GM12878 (cell line): ENCODE measurements at regions not wholly inside any gene's neighbourhood (a gene's known extent, or its start where the extent isn't known, plus 50 kb on each side); places are given as distances from the start of the nearest gene placed in this dataset.

ENCODE experiments used
- ATAC-seq: fragments of 200-7000 bp; cut with Tn5 transposase; 3 replicates; pipeline ENCODE4 v1.9.1; 2020; ENCODE audit warnings: mild to moderate bottlenecking, moderate library complexity
- BruUV-seq: library from RNA; stranded (reverse); fragments of 400-500 nt; replicated peaks from 2 replicates; lab custom pipeline; 2021; lab: Mats Ljungman, UMichigan
- CTCF ChIA-PET: fragments of 300-600 bp; sonication (Branson Sonifier 250); formaldehyde crosslinking; extraction: SDS; loops from one replicate; lab custom pipeline; 2021; ENCODE audit warnings: inconsistent platforms; lab: Yijun Ruan, JAX
- POLR2A ChIA-PET: fragments of 350-600 bp; formaldehyde crosslinking; extraction: SDS; loops from one replicate; lab custom pipeline; 2021; ENCODE audit warnings: inconsistent platforms; lab: Charles Lee
- RAD21 ChIA-PET: fragments of 300-600 bp; sonication (Branson Sonifier 250); formaldehyde crosslinking; loops from one replicate; lab custom pipeline; 2023; ENCODE audit warnings: antibody characterized with exemption; ENCODE audit not compliant: unreplicated experiment; lab: Charles Lee
- SMC1A ChIA-PET: fragments of 300-600 bp; sonication (Branson Sonifier 250); formaldehyde crosslinking; loops from one replicate; lab custom pipeline; 2023; ENCODE audit not compliant: unreplicated experiment, uncharacterized antibody; lab: Charles Lee
- DNase-seq: peaks from one replicate; pipeline ENCODE4 v3.0.0-alpha.2; 2011; ENCODE audit warnings: low read depth, low spot score
- FAIRE-seq: peaks from 3 replicates; lab custom pipeline; 2011; peaks lifted over from hg19 to GRCh38; lab: Jason Lieb, UNC
- H2AFZ ChIP-seq: 2 replicates; pipeline ENCODE4 v1.6.0; 2011; ENCODE audit warnings: low read depth, low read length, control low read depth; ENCODE audit not compliant: control insufficient read depth
- H3K27ac ChIP-seq: 2 replicates; pipeline ENCODE4 v1.5.1; 2011; ENCODE audit warnings: control low read depth; ENCODE audit not compliant: control insufficient read depth, insufficient read depth
- H3K27me3 ChIP-seq, 2 experiments: replicated peaks in 1 of 2; 2 replicates each; pipeline versions ENCODE4 v1.6.0 to v1.6.1; 2011; ENCODE audit warnings: low read length in 1 of 2; ENCODE audit not compliant: control insufficient read depth in 2 of 2, insufficient read depth in 2 of 2
- H3K36me3 ChIP-seq, 2 experiments: 2 replicates each; pipeline ENCODE4 v1.5.1; 2011; ENCODE audit warnings: low read length in 1 of 2; ENCODE audit not compliant: control insufficient read depth in 2 of 2, insufficient read depth in 2 of 2
- H3K4me1 ChIP-seq: 2 replicates; pipeline ENCODE4 v1.6.1; 2011; ENCODE audit warnings: mild to moderate bottlenecking, low read length, moderate library complexity, mixed read lengths; ENCODE audit not compliant: control insufficient read depth, insufficient read depth
- H3K4me2 ChIP-seq: 2 replicates; pipeline ENCODE4 v1.6.0; 2011; ENCODE audit warnings: control low read depth; ENCODE audit not compliant: control insufficient read depth, insufficient read depth
- H3K4me3 ChIP-seq: fragments of 200-600 bp; sonication (generic); 2 replicates; pipeline ENCODE4 v1.5.1; 2016
- H3K79me2 ChIP-seq: 2 replicates; pipeline ENCODE4 v1.6.0; 2011; ENCODE audit warnings: low read length; ENCODE audit not compliant: control insufficient read depth, insufficient read depth
- H3K9ac ChIP-seq: 2 replicates; pipeline ENCODE4 v1.8.0; 2011; ENCODE audit warnings: low read length, control low read depth, mixed read lengths; ENCODE audit not compliant: control insufficient read depth, insufficient read depth
- H3K9me3 ChIP-seq: replicated peaks from 3 replicates; pipeline ENCODE4 v1.5.1; 2011; ENCODE audit warnings: mild to moderate bottlenecking, low read length; ENCODE audit not compliant: control insufficient read depth, insufficient read depth
- H4K20me1 ChIP-seq: 2 replicates; pipeline ENCODE4 v1.6.0; 2011; ENCODE audit not compliant: control insufficient read depth, insufficient read depth
- ATF2 ChIP-seq: IDR thresholded peaks from 2 replicates; pipeline ENCODE4 v1.6.1; 2012; ENCODE audit warnings: low read length, inconsistent platforms
- BHLHE40 ChIP-seq, 2 experiments: fragments of 450-650 bp in 1 of 2; IDR thresholded peaks; 2 replicates each; pipeline ENCODE4 v1.6.1; 2011 to 2017; ENCODE audit warnings: low read depth in 2 of 2, borderline replicate concordance in 1 of 2, improper control_type of control experiment in 1 of 2, low read length in 1 of 2, mild to moderate bottlenecking in 1 of 2
- EP300 ChIP-seq, 2 experiments: fragments of 150-350 bp in 1 of 2; IDR thresholded peaks; 2 replicates each; pipeline ENCODE4 v1.6.1; 2011 to 2012; ENCODE audit warnings: low read depth in 2 of 2, low read length in 2 of 2, borderline replicate concordance in 1 of 2, improper control_type of control experiment in 1 of 2, inconsistent platforms in 1 of 2; ENCODE audit not compliant: control insufficient read depth in 1 of 2
- JUND ChIP-seq: IDR thresholded peaks from 2 replicates; pipeline ENCODE4 v1.6.1; 2012; ENCODE audit warnings: low read depth, mild to moderate bottlenecking, low read length, improper control_type of control experiment, moderate library complexity
- KAT2A ChIP-seq: conservative IDR thresholded peaks from 2 replicates; pipeline ENCODE4 v1.6.1; 2011; ENCODE audit warnings: low read depth, low read length; ENCODE audit not compliant: control insufficient read depth
- KDM1A ChIP-seq: fragments of 200-600 bp; sonication (generic); IDR thresholded peaks from 2 replicates; pipeline ENCODE4 v1.6.1; 2016; ENCODE audit warnings: borderline replicate concordance
- MLLT1 ChIP-seq: fragments of 450-650 bp; IDR thresholded peaks from 2 replicates; pipeline ENCODE4 v1.6.1; 2016; ENCODE audit warnings: mild to moderate bottlenecking
- NBN ChIP-seq: fragments of 450-650 bp; IDR thresholded peaks from 2 replicates; pipeline ENCODE4 v1.6.1; 2016
- PAX8 ChIP-seq: fragments of 450-650 bp; IDR thresholded peaks from 2 replicates; pipeline ENCODE4 v1.6.1; 2017; ENCODE audit warnings: mild to moderate bottlenecking, moderate library complexity
- POLR2A ChIP-seq: IDR thresholded peaks from 2 replicates; pipeline ENCODE4 v1.6.1; 2011; ENCODE audit warnings: low read depth, mild to moderate bottlenecking, low read length
- RBBP5 ChIP-seq: fragments of 200-600 bp; sonication (generic); conservative IDR thresholded peaks from 2 replicates; pipeline ENCODE4 v1.6.1; 2016
- SMAD1 ChIP-seq: fragments of 450-650 bp; IDR thresholded peaks from 2 replicates; pipeline ENCODE4 v1.6.1; 2018; ENCODE audit warnings: mild to moderate bottlenecking, low read depth; ENCODE audit not compliant: partially characterized antibody
- SUZ12 ChIP-seq: fragments of 200-600 bp; sonication (generic); IDR thresholded peaks from one replicate; pipeline ENCODE4 v1.6.1; 2018; ENCODE audit warnings: antibody characterized with exemption, mild to moderate bottlenecking; ENCODE audit not compliant: unreplicated experiment
- TBL1XR1 ChIP-seq: IDR thresholded peaks from 2 replicates; pipeline ENCODE4 v1.6.1; 2012; ENCODE audit warnings: low read depth, low read length, improper control_type of control experiment
- ZNF592 ChIP-seq: fragments of 450-650 bp; IDR thresholded peaks from 2 replicates; pipeline ENCODE4 v1.6.1; 2017; ENCODE audit warnings: mild to moderate bottlenecking, moderate library complexity
- WGBS: methylation state at CpG from one replicate; pipeline ENCODE4 v1.1.6; 2016; ENCODE audit warnings: low lambda C conversion rate; ENCODE audit not compliant: insufficient replicate concordance, insufficient coverage; ENCODE audit errors: missing lambda C conversion rate; 5-methylcytosine and 5-hydroxymethylcytosine counted together
- in situ Hi-C: fragments of 300-500 bp; cut with MboI; formaldehyde crosslinking; loops from 9 replicates; pipeline ENCODE4 v1.14.3; 2018; ENCODE audit warnings: mixed read lengths
- intact Hi-C: fragments of 100-400 bp; cut with micrococcal nuclease; formaldehyde crosslinking; loops from one replicate; pipeline ENCODE4 v1.14.2; 2022; ENCODE audit not compliant: unreplicated experiment
- TF ChIP-seq, protein P1 (sequence below): fragments of 450-650 bp; IDR thresholded peaks from 2 replicates; pipeline ENCODE4 v1.6.1; 2017; ENCODE audit warnings: low read depth, mild to moderate bottlenecking, moderate library complexity

GRCh38 chr17:27951872-27952271, 58.7 kb upstream of the LYRM9 start (continued):
- TF ChIP-seq MLLT1 (no peak), ATF2 (no peak), POLR2A (no peak)
- TF ChIP-seq, protein P1, sequence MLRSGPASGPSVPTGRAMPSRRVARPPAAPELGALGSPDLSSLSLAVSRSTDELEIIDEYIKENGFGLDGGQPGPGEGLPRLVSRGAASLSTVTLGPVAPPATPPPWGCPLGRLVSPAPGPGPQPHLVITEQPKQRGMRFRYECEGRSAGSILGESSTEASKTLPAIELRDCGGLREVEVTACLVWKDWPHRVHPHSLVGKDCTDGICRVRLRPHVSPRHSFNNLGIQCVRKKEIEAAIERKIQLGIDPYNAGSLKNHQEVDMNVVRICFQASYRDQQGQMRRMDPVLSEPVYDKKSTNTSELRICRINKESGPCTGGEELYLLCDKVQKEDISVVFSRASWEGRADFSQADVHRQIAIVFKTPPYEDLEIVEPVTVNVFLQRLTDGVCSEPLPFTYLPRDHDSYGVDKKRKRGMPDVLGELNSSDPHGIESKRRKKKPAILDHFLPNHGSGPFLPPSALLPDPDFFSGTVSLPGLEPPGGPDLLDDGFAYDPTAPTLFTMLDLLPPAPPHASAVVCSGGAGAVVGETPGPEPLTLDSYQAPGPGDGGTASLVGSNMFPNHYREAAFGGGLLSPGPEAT, result no peak

DNA sequence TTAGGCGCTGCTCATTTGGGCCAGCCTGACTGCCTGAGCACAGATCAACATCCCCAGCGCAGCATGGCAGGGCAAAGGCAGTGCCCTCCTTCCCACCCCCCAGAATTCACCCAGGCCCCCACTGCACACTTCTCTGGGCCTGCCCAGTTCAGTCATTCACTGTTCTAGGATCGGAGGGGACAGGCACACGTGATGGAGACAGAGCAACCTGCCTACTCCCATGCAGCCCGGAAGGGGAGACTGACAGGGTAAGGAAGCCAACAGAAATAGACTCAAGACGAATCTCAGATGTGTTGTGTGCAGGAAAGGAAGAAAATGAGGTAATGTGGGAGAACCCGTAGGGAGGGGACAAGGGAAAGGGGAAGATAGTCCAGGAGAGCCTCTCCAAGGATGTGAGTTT, 59.2 kb upstream of the LYRM9 start:
- CTCF ChIA-PET, result no interaction called here
- FAIRE-seq, result no peak
- TF ChIP-seq RBBP5 (no peak), JUND (no peak), TBL1XR1 (no peak), NBN (no peak), SUZ12 (no peak), BHLHE40 (IDR thresholded peaks at IDR 0.05; ENCODE audit: borderline replicate concordance in 1 of 2, low read depth in 2 of 2, low read length in 1 of 2) (no peak), EP300 (IDR thresholded peaks at IDR 0.05; ENCODE audit: borderline replicate concordance in 1 of 2, control insufficient read depth in 1 of 2, low read depth in 2 of 2, low read length in 2 of 2) (no peak), PAX8 (no peak), KDM1A (no peak), SMAD1 (no peak), ZNF592 (no peak), KAT2A (no peak)

More for the DNA sequence above, 59.2 kb upstream of the LYRM9 start:
- no peaks in the 10 kb centered on the region for H3K9me3 ChIP-seq
- no peak overlapping the region for H3K9ac ChIP-seq
- no peak overlapping the region for H2AFZ ChIP-seq
- ChIA-PET POLR2A (no interaction called here), RAD21 (no interaction called here), SMC1A (no interaction called here)
- 38% methylated on average over 7 of the region's 7 CpGs for WGBS
- no peaks in the 10 kb centered on the region for H3K4me1 ChIP-seq
- DNase-seq (no peak), ATAC-seq (no peak)
- H4K20me1 ChIP-seq, result no peaks in the 10 kb centered on the region
- no peaks in the 10 kb centered on the region for H3K27me3 ChIP-seq
- intact Hi-C loops, result no loop called here
- no peaks in the 10 kb centered on the region for H3K36me3 ChIP-seq
- no peak overlapping the region for H3K4me3 ChIP-seq
- H3K4me2 ChIP-seq, result no peak overlapping the region
- no peak overlapping the region for H3K27ac ChIP-seq
- no peaks in the 10 kb centered on the region for H3K79me2 ChIP-seq
- BruUV-seq, result no TSS peak
- in situ Hi-C loops, result no loop called here
